ENCODE measurements at regions not wholly inside any gene's neighbourhood (a gene's known extent, or its start where the extent isn't known, plus 50 kb on each side); places are given as distances from the start of the nearest gene placed in this dataset.

GRCh38 chr18:71673954-71674353 is 870.2 kb downstream of the CBLN2 start:
- Mint-ChIP-seq H3K27ac (ENCODE audit: unreplicated experiment) (no peak overlapping the region), H3K4me3 (ENCODE audit: unreplicated experiment) (no peak overlapping the region), H3K9me3 (ENCODE audit: unreplicated experiment) (no peaks in the 10 kb centered on the region), H3K36me3 (ENCODE audit: unreplicated experiment) (no peaks in the 10 kb centered on the region), H3K4me1 (ENCODE audit: low read depth, unreplicated experiment) (no peaks in the 10 kb centered on the region), H3K27me3 (ENCODE audit: unreplicated experiment) (no peaks in the 10 kb centered on the region)
- peak; percentile 13 for DNase-seq
- TF ChIP-seq CTCF (IDR thresholded peaks at IDR 0.05; ENCODE audit: partially characterized antibody, unreplicated experiment), result no peak

DNA sequence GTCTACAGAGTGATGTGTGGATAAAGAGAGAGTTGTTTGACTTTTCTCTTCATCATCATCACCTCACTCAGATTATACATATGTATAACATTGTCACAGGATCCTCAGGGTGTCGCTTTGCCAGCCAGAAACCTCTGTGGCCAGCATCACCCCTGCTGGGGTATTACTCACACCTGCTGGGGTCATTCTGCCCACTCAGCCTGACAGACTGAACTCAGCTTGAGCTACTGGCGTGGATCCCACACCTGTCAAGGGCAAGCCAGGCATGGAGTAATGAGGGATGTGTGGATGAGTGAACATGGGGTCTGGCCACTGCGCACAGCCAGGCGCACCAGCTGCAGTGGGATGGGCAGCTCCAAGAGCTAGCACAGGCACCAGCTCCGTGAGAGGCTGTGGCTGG is 870.6 kb downstream of the CBLN2 start:
- H3K27me3 Mint-ChIP-seq (ENCODE audit: unreplicated experiment), result no peaks in the 10 kb centered on the region
- H3K9me3 Mint-ChIP-seq (ENCODE audit: unreplicated experiment), result no peaks in the 10 kb centered on the region
- no peaks in the 10 kb centered on the region for H3K4me1 Mint-ChIP-seq (ENCODE audit: low read depth, unreplicated experiment)
- TF ChIP-seq CTCF (IDR thresholded peaks at IDR 0.05; ENCODE audit: partially characterized antibody, unreplicated experiment), result no peak
- H3K27ac Mint-ChIP-seq (ENCODE audit: unreplicated experiment), result no peak overlapping the region
- no peak overlapping the region for H3K4me3 Mint-ChIP-seq (ENCODE audit: unreplicated experiment)
- no peaks in the 10 kb centered on the region for H3K36me3 Mint-ChIP-seq (ENCODE audit: unreplicated experiment)
- no peak for DNase-seq

- Mint-ChIP-seq H3K4me3 (ENCODE audit: unreplicated experiment) (no peak overlapping the region), H3K9me3 (ENCODE audit: unreplicated experiment) (no peaks in the 10 kb centered on the region), H3K27ac (ENCODE audit: unreplicated experiment) (no peak overlapping the region), H3K27me3 (ENCODE audit: unreplicated experiment) (no peaks in the 10 kb centered on the region), H3K4me1 (ENCODE audit: low read depth, unreplicated experiment) (no peaks in the 10 kb centered on the region), H3K36me3 (ENCODE audit: unreplicated experiment) (no peaks in the 10 kb centered on the region)
- DNase-seq, result no peak
- TF ChIP-seq CTCF (IDR thresholded peaks at IDR 0.05; ENCODE audit: partially characterized antibody, unreplicated experiment), result no peak
Measured at GRCh38 chr18:71666481-71666880, 877.7 kb downstream of the CBLN2 start.

DNA sequence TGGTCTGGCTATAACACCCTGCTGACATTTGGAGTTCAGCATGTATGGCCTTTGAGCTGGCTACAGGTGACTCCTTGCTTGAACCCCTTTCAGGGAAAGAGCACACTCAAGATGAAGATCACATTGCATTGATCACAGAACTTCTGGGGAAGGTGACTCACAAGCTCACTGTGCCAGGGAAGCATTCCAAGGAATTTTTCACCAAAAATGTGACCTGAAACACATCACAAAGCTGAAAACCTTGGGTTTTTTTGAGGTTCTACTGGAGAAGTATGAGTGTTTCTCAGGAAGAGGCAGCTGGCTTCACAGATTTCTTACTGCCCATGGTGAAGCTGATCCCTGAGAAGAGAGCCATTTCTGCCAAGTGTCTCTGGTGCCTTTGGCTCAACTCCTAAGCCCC is 879.0 kb downstream of the CBLN2 start:
- Mint-ChIP-seq H3K9me3 (ENCODE audit: unreplicated experiment) (no peaks in the 10 kb centered on the region), H3K27ac (ENCODE audit: unreplicated experiment) (no peak overlapping the region), H3K27me3 (ENCODE audit: unreplicated experiment) (no peaks in the 10 kb centered on the region), H3K36me3 (ENCODE audit: unreplicated experiment) (no peaks in the 10 kb centered on the region), H3K4me3 (ENCODE audit: unreplicated experiment) (no peak overlapping the region), H3K4me1 (ENCODE audit: low read depth, unreplicated experiment) (no peaks in the 10 kb centered on the region)
- no peak for TF ChIP-seq CTCF (IDR thresholded peaks at IDR 0.05; ENCODE audit: partially characterized antibody, unreplicated experiment)
- no peak for DNase-seq

DNA sequence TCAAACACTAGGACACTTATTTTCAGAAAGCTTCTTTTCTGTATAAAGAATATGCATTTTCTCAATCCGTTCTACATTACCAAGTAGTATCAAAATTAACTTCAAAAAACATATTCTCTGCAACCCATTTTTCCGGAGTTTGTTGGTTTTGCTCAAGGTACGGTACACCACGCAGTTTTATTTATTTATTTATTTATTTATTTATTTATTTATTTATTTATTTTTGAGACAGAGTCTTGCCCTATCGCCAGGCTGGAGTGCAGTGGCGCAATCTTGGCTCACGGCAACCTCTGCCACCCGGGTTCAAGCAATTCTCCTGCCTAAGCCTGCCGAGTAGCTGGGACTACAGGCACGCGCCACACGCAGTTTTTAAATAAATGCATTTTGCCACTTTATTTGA is 900.3 kb downstream of the CBLN2 start:
- TF ChIP-seq CTCF (IDR thresholded peaks at IDR 0.05; ENCODE audit: partially characterized antibody, unreplicated experiment), result no peak
- no peak for DNase-seq
- peaks cover 1% of the 10 kb centered on the region for H3K9me3 Mint-ChIP-seq (ENCODE audit: unreplicated experiment)
- no peaks in the 10 kb centered on the region for H3K36me3 Mint-ChIP-seq (ENCODE audit: unreplicated experiment)
- no peaks in the 10 kb centered on the region for H3K4me1 Mint-ChIP-seq (ENCODE audit: low read depth, unreplicated experiment)
- no peak overlapping the region for H3K4me3 Mint-ChIP-seq (ENCODE audit: unreplicated experiment)
- H3K27ac Mint-ChIP-seq (ENCODE audit: unreplicated experiment), result no peak overlapping the region
- no peaks in the 10 kb centered on the region for H3K27me3 Mint-ChIP-seq (ENCODE audit: unreplicated experiment)
